ENCODE measurements at regions not wholly inside any gene's neighbourhood (a gene's known extent, or its start where the extent isn't known, plus 50 kb on each side); places are given as distances from the start of the nearest gene placed in this dataset.
"Not testable (repeated sequence)": the region's sequence is repeated elsewhere in the genome, so short reads cannot be mapped to it uniquely, and the experiment has no call there.

- Histone ChIP-seq H3K27ac (no peak overlapping the region), H3K4me3 (no peak overlapping the region), H3K27me3 (no peaks in the 10 kb centered on the region), H3K36me3 (no peaks in the 10 kb centered on the region), H3K9me3 (no peaks in the 10 kb centered on the region), H3K4me1 (no peaks in the 10 kb centered on the region)
- no peak for TF ChIP-seq CTCF (IDR thresholded peaks at IDR 0.05 in 4 of 5, conservative IDR thresholded peaks at IDR 0.05 in 1 of 5)
- intact Hi-C loops (cut with DNase I; ENCODE audit: low total_unique reads) (no loop called here), in situ Hi-C loops (cut with MboI; ENCODE audit: low sequenced_read_pairs in 4 of 4) (no loop called here)
- ATAC-seq (no peak), DNase-seq (no peak)
Measured at GRCh38 chr9:101951598-101951997, 213.2 kb upstream of the GRIN3A start.

- Histone ChIP-seq H3K27me3 (no peaks in the 10 kb centered on the region), H3K4me3 (no peak overlapping the region), H3K9me3 (no peaks in the 10 kb centered on the region), H3K36me3 (no peaks in the 10 kb centered on the region), H3K4me1 (no peaks in the 10 kb centered on the region), H3K27ac (no peak overlapping the region)
- intact Hi-C loops (cut with DNase I; ENCODE audit: low total_unique reads), result loop anchor here (5.0 kb wide), 1 partner anchor 401 kb away; no protein-coding TSS in a partner anchor
- in situ Hi-C loops (cut with MboI; ENCODE audit: low sequenced_read_pairs in 4 of 4), result no loop called here
- TF ChIP-seq POLR2A (IDR thresholded peaks at IDR 0.05) (no peak), CTCF (IDR thresholded peaks at IDR 0.05 in 4 of 5, conservative IDR thresholded peaks at IDR 0.05 in 1 of 5) (no peak)
- ATAC-seq (no peak), DNase-seq (no peak)
Measured at GRCh38 chr9:101931756-101932155, 193.3 kb upstream of the GRIN3A start.

DNA sequence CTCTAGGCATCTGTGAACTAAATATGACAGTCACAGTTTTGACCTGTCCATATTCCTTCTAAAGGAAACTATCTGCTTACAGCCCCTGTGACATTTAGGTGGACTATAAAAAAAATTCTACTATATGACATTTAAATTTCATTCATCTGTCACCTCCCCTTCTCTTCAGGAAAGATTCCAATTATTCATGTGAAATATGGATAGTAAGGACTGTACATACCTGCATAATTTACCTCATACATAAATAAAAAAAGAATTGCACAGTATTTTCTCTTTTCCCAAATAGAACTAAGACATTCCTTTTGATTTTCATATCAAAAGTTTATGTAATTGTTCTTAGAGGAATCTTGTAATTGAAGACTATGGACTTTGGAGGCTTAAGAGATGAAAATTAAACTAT is 192.3 kb upstream of the GRIN3A start:
- in situ Hi-C loops (cut with MboI; ENCODE audit: low sequenced_read_pairs in 4 of 4), result no loop called here
- TF ChIP-seq CTCF (IDR thresholded peaks at IDR 0.05 in 4 of 5, conservative IDR thresholded peaks at IDR 0.05 in 1 of 5) (no peak), POLR2A (IDR thresholded peaks at IDR 0.05) (no peak)
- H3K36me3 ChIP-seq, result no peaks in the 10 kb centered on the region
- no peaks in the 10 kb centered on the region for H3K4me1 ChIP-seq
- no peaks in the 10 kb centered on the region for H3K9me3 ChIP-seq
- ATAC-seq (no peak), DNase-seq (no peak)
- intact Hi-C loops (cut with DNase I; ENCODE audit: low total_unique reads), result loop anchor here (5.0 kb wide), 1 partner anchor 402 kb away; no protein-coding TSS in a partner anchor
- no peak overlapping the region for H3K27ac ChIP-seq
- H3K27me3 ChIP-seq, result no peaks in the 10 kb centered on the region
- no peak overlapping the region for H3K4me3 ChIP-seq

DNA sequence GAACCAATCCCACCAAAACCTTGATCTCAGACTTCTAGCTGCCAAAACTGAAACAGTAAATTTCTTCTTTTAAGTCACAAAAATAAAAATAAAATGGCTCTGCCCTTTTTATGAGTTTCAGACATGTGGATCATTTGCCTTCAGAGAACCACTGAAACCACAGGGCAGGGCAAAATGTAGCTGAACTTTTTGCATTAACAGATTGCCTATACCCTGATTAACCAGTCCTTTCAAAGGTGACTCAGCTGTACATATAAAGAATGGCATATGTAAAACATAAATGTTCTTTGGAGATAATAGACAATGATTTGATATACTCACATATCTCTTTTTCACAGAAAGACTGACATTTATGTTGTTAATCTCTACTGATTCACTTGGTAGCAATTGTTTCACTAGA is 187.1 kb upstream of the GRIN3A start:
- no peak for DNase-seq
- H3K4me3 ChIP-seq, result no peak overlapping the region
- ATAC-seq, result no peak
- in situ Hi-C loops (cut with MboI; ENCODE audit: low sequenced_read_pairs in 4 of 4) (no loop called here), intact Hi-C loops (cut with DNase I; ENCODE audit: low total_unique reads) (no loop called here)
- H3K9me3 ChIP-seq, result no peaks in the 10 kb centered on the region
- no peaks in the 10 kb centered on the region for H3K36me3 ChIP-seq
- no peaks in the 10 kb centered on the region for H3K4me1 ChIP-seq
- no peak overlapping the region for H3K27ac ChIP-seq
- no peaks in the 10 kb centered on the region for H3K27me3 ChIP-seq
- TF ChIP-seq POLR2A (IDR thresholded peaks at IDR 0.05) (no peak), CTCF (IDR thresholded peaks at IDR 0.05 in 4 of 5, conservative IDR thresholded peaks at IDR 0.05 in 1 of 5) (no peak)

DNA sequence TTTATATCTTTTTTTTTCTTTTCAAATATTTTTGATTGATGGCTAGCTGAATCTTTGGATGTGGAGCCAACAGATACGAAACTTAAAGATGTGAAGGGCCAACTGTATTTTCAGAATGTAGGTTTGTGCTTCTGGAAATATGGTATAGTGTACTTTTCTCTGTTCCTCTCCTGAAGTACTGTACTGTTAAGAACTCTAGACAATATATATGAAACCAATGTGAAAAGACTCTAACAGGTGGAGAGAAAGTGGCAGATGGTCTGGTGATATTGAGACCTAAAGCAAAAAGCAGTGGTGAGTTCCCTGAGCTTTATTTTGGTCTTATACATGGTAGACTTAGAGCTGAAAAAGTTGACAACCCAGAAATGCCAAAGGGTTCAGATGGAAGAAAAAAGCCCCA is 185.0 kb upstream of the GRIN3A start:
- TF ChIP-seq CTCF (IDR thresholded peaks at IDR 0.05 in 4 of 5, conservative IDR thresholded peaks at IDR 0.05 in 1 of 5), result no peak
- TF ChIP-seq POLR2A (IDR thresholded peaks at IDR 0.05), result no peak
- H3K27me3 ChIP-seq, result no peaks in the 10 kb centered on the region
- no peak overlapping the region for H3K27ac ChIP-seq
- H3K4me1 ChIP-seq, result no peaks in the 10 kb centered on the region
- intact Hi-C loops (cut with DNase I; ENCODE audit: low total_unique reads), result no loop called here
- H3K9me3 ChIP-seq, result no peaks in the 10 kb centered on the region
- no peak overlapping the region for H3K4me3 ChIP-seq
- in situ Hi-C loops (cut with MboI; ENCODE audit: low sequenced_read_pairs in 4 of 4), result no loop called here
- no peaks in the 10 kb centered on the region for H3K36me3 ChIP-seq
- ATAC-seq (no peak), DNase-seq (no peak)

- H3K9me3 ChIP-seq; DNase-seq; intact Hi-C loops (cut with DNase I; ENCODE audit: low total_unique reads); H3K27me3 ChIP-seq; in situ Hi-C loops (cut with MboI; ENCODE audit: low sequenced_read_pairs in 4 of 4); H3K4me1 ChIP-seq; H3K4me3 ChIP-seq; ATAC-seq; H3K36me3 ChIP-seq; H3K27ac ChIP-seq: not testable (repeated sequence)
Measured at GRCh38 chr9:101916948-101917347, 178.5 kb upstream of the GRIN3A start.
